Fibroblast of villous mesenchyme (primary cell): ENCODE measurements at regions not wholly inside any gene's neighbourhood (a gene's known extent, or its start where the extent isn't known, plus 50 kb on each side); places are given as distances from the start of the nearest gene placed in this dataset.
"Not testable (repeated sequence)": the region's sequence is repeated elsewhere in the genome, so short reads cannot be mapped to it uniquely, and the experiment has no call there.

Experiments
- DNase-seq: peaks from one replicate; pipeline ENCODE4 v3.0.0-alpha.2; 2010; ENCODE audit warnings: low read depth
- H3K4me3 ChIP-seq: 2 replicates; pipeline ENCODE4 v1.5.1; 2011; ENCODE audit warnings: low read depth, mild to moderate bottlenecking, low read length
- CTCF ChIP-seq: IDR thresholded peaks from 2 replicates; pipeline ENCODE4 v1.5.1; 2012; ENCODE audit warnings: low read depth, mild to moderate bottlenecking, low read length; ENCODE audit not compliant: insufficient read depth

- no peak for DNase-seq
- no peak for TF ChIP-seq CTCF
- H3K4me3 ChIP-seq: no peak overlapping the region
Measured at GRCh38 chr12:131280426-131280825, 326.7 kb downstream of the ADGRD1 start.

- no peak for TF ChIP-seq CTCF
Measured at GRCh38 chr12:131281016-131281415, 327.3 kb downstream of the ADGRD1 start.

GRCh38 chr12:131282292-131283080, 328.8 kb downstream of the ADGRD1 start:
- DNase-seq: no peak
- TF ChIP-seq CTCF: no peak

More at GRCh38 chr12:131281016-131281415, 327.3 kb downstream of the ADGRD1 start:
- DNase-seq: no peak
- no peak overlapping the region for H3K4me3 ChIP-seq

GRCh38 chr12:131283191-131283861, 329.6 kb downstream of the ADGRD1 start:
- no peak for TF ChIP-seq CTCF
- no peak for DNase-seq
- no peak overlapping the region for H3K4me3 ChIP-seq

More at GRCh38 chr12:131282292-131283080, 328.8 kb downstream of the ADGRD1 start:
- H3K4me3 ChIP-seq: no peak overlapping the region

- DNase-seq, H3K4me3 ChIP-seq: not testable (repeated sequence)
Measured at GRCh38 chr12:131283862-131284825, 330.4 kb downstream of the ADGRD1 start.

GRCh38 chr12:131284954-131285904, 331.5 kb downstream of the ADGRD1 start:
- H3K4me3 ChIP-seq, DNase-seq: not testable (repeated sequence)

GRCh38 chr12:131285905-131286295, 332.2 kb downstream of the ADGRD1 start:
- not testable (repeated sequence) for DNase-seq, H3K4me3 ChIP-seq

- not testable (repeated sequence) for DNase-seq, H3K4me3 ChIP-seq
Measured at GRCh38 chr12:131286301-131286700, 332.6 kb downstream of the ADGRD1 start.
